ENCODE measurements at regions not wholly inside any gene's neighbourhood (a gene's known extent, or its start where the extent isn't known, plus 50 kb on each side); places are given as distances from the start of the nearest gene placed in this dataset.
"Not testable (repeated sequence)": the region's sequence is repeated elsewhere in the genome, so short reads cannot be mapped to it uniquely, and the experiment has no call there.

DNA sequence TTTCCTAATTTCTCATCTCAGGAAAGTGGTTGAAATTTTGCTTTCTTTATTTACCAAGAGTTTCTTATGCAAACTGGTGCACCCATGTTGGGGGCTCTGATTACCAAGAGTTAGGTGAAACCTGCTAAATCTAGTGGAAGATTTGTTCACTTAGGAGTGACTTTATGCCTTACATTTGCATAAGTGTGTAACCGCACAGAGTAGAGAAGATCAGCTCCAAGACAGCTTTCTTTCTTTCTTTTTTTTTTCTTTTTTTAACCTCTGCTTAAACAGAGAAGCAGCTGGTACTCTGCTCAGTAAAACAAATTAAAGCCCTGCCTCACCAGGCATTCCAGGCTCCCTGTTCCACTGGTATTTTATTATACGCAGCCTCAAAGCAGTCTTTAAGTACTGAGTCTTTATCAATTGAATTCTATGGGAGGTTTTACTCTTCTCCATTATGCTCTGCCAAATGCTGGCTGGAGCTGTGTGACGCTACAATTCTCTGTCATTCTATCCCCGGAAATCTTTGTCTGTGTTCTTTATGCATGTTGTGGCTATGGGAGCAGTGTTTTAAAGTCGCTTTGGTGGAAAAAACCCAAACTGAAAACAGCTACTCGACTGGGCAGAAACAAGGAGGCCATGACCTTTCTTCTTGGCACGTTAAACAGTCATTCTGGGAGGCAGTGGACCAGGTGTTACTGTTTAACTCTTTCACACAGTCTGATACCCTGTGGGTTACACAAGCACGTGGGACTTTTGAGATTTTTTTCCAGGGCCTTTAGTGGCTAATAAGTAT, 55.2 kb upstream of the GBE1 start:
- no peak for DNase-seq

GRCh38 chr3:81812098-81812497, 50.7 kb upstream of the GBE1 start:
- not testable (repeated sequence) for DNase-seq

Measured in activated gamma-delta T cell treated with Interleukin-2 at 50 U/mL for 16 hours (primary cell).